ENCODE measurements at regions not wholly inside any gene's neighbourhood (a gene's known extent, or its start where the extent isn't known, plus 50 kb on each side); places are given as distances from the start of the nearest gene placed in this dataset.

GRCh38 chr2:6202756-6203155 is 510.6 kb downstream of the SOX11 start:
- DNase-seq, result no peak
- peaks cover 0 to 4% (median 0%) of the 10 kb centered on the region in 3 donors for H3K9me3 ChIP-seq
- no peak overlapping the region for H3K27ac ChIP-seq
- no peaks in the 10 kb centered on the region for H3K4me1 ChIP-seq
- no peaks in the 10 kb centered on the region for H3K27me3 ChIP-seq
- intact Hi-C loops (cut with DNase I), result no loop called here
- TF ChIP-seq, protein P1, sequence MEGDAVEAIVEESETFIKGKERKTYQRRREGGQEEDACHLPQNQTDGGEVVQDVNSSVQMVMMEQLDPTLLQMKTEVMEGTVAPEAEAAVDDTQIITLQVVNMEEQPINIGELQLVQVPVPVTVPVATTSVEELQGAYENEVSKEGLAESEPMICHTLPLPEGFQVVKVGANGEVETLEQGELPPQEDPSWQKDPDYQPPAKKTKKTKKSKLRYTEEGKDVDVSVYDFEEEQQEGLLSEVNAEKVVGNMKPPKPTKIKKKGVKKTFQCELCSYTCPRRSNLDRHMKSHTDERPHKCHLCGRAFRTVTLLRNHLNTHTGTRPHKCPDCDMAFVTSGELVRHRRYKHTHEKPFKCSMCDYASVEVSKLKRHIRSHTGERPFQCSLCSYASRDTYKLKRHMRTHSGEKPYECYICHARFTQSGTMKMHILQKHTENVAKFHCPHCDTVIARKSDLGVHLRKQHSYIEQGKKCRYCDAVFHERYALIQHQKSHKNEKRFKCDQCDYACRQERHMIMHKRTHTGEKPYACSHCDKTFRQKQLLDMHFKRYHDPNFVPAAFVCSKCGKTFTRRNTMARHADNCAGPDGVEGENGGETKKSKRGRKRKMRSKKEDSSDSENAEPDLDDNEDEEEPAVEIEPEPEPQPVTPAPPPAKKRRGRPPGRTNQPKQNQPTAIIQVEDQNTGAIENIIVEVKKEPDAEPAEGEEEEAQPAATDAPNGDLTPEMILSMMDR (IDR thresholded peaks at IDR 0.05), result no peak
- TF ChIP-seq POLR2A (IDR thresholded peaks at IDR 0.05), result no peak
- H3K36me3 ChIP-seq, result no peaks in the 10 kb centered on the region
- no peak overlapping the region for H3K4me3 ChIP-seq
- WGBS, 2 donors, result 37 to 67% methylated on average over 5 of the region's 5 CpGs

GRCh38 chr2:6203291-6203959 is 511.2 kb downstream of the SOX11 start:
- no peaks in the 10 kb centered on the region for H3K4me1 ChIP-seq
- H3K4me3 ChIP-seq, result no peak overlapping the region
- no peaks in the 10 kb centered on the region for H3K27me3 ChIP-seq
- no peak overlapping the region for H3K27ac ChIP-seq
- TF ChIP-seq, protein P1 (IDR thresholded peaks at IDR 0.05), result no peak
- TF ChIP-seq POLR2A (IDR thresholded peaks at IDR 0.05), result no peak
- H3K36me3 ChIP-seq, result no peaks in the 10 kb centered on the region
- 77 to 80% methylated on average over 5 of the region's 5 CpGs for WGBS, 2 donors
- intact Hi-C loops (cut with DNase I), result no loop called here
- no peak for DNase-seq
- peaks cover 0 to 4% (median 0%) of the 10 kb centered on the region in 3 donors for H3K9me3 ChIP-seq

GRCh38 chr2:6206882-6207281 is 514.7 kb downstream of the SOX11 start:
- H3K27me3 ChIP-seq, result no peaks in the 10 kb centered on the region
- intact Hi-C loops (cut with DNase I), result no loop called here
- H3K36me3 ChIP-seq, result no peaks in the 10 kb centered on the region
- TF ChIP-seq, protein P1 (IDR thresholded peaks at IDR 0.05), result no peak
- no peak for TF ChIP-seq POLR2A (IDR thresholded peaks at IDR 0.05)
- H3K4me1 ChIP-seq, result no peaks in the 10 kb centered on the region
- H3K9me3 ChIP-seq, result peaks cover 0 to under 1% (median 0%) of the 10 kb centered on the region in 3 donors
- H3K27ac ChIP-seq, result no peak overlapping the region
- 53 to 78% methylated on average over 8 of the region's 8 CpGs for WGBS, 2 donors
- DNase-seq, result no peak
- no peak overlapping the region for H3K4me3 ChIP-seq

GRCh38 chr2:6211236-6211635 is 519.1 kb downstream of the SOX11 start:
- 53 to 71% methylated on average over 1 of the region's 1 CpG for WGBS, 2 donors
- no peak for DNase-seq
- Histone ChIP-seq H3K36me3 (no peaks in the 10 kb centered on the region), H3K4me1 (no peaks in the 10 kb centered on the region), H3K27ac (no peak overlapping the region), H3K9me3 (peaks cover 0 to 8% (median 0%) of the 10 kb centered on the region in 3 donors), H3K27me3 (no peaks in the 10 kb centered on the region), H3K4me3 (no peak overlapping the region)
- TF ChIP-seq, protein P1 (IDR thresholded peaks at IDR 0.05), result no peak
- no peak for TF ChIP-seq POLR2A (IDR thresholded peaks at IDR 0.05)
- intact Hi-C loops (cut with DNase I), result no loop called here

DNA sequence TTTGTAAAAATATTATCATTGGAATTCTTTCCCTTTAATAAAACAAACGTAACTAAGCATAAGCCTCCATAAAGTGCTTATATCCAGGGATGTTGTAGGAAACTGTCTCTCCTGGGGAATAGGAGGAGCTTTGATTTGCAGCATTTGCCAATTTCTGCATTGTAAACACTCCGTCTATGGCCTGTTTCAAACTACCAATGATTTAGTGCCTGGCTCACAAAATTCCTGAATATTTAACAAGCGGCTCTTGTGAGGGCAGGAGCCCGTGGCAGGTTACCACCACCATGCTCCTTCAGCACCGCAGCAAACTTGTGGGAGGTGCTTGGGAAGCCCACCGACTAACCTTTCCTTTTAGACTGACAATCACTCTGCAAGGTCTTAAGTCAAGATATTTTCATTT is 520.3 kb downstream of the SOX11 start:
- no peaks in the 10 kb centered on the region for H3K36me3 ChIP-seq
- no peak for DNase-seq
- no peak overlapping the region for H3K27ac ChIP-seq
- H3K4me3 ChIP-seq, result no peak overlapping the region
- intact Hi-C loops (cut with DNase I), result no loop called here
- WGBS, 2 donors, result 51 to 54% methylated on average over 6 of the region's 6 CpGs
- peaks cover 0 to 8% (median 0%) of the 10 kb centered on the region in 3 donors for H3K9me3 ChIP-seq
- no peaks in the 10 kb centered on the region for H3K4me1 ChIP-seq
- H3K27me3 ChIP-seq, result no peaks in the 10 kb centered on the region
- TF ChIP-seq, protein P1 (IDR thresholded peaks at IDR 0.05), result no peak
- no peak for TF ChIP-seq POLR2A (IDR thresholded peaks at IDR 0.05)

Measured in esophagus squamous epithelium (tissue), 5 donors.